ENCODE measurements at regions not wholly inside any gene's neighbourhood (a gene's known extent, or its start where the extent isn't known, plus 50 kb on each side); places are given as distances from the start of the nearest gene placed in this dataset.

DNA sequence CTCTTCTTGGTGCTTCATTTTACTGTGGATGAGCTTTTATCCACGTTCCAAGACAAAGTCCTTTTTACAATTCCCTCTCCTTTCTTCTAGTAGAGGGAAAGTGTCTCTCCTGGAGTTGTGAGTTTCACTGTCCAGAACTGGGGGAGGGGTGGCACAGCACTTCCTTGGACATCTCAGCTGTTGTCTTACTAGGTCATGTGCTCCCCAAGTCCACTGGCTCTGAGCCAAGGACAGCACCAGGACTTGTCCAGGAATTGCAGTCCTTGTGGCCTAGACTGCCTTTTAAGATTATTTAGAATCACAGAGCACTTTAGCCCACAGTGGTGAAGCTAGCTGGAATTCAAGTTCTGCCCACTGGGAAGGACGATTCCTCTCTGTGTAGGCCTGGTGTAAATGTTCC, 700.2 kb upstream of the PTPRD start:
- TF ChIP-seq CTCF (IDR thresholded peaks at IDR 0.05), result no peak
- TF ChIP-seq POLR2A (IDR thresholded peaks at IDR 0.05), result no peak
